Ishikawa (cell line): ENCODE measurements at regions not wholly inside any gene's neighbourhood (a gene's known extent, or its start where the extent isn't known, plus 50 kb on each side); places are given as distances from the start of the nearest gene placed in this dataset.

Source experiments
- CEBPB ChIP-seq: IDR thresholded peaks from 2 replicates; pipeline ENCODE4 v1.6.1; 2012
- CREB1 ChIP-seq: IDR thresholded peaks from 2 replicates; pipeline ENCODE4 v1.6.1; 2012; ENCODE audit warnings: low read depth
- EGR1 ChIP-seq: IDR thresholded peaks from 2 replicates; pipeline ENCODE4 v1.6.1; 2012
- EP300 ChIP-seq: IDR thresholded peaks from 2 replicates; pipeline ENCODE4 v1.6.1; 2012; ENCODE audit warnings: borderline replicate concordance
- FOXM1 ChIP-seq: IDR thresholded peaks from 2 replicates; pipeline ENCODE4 v1.6.1; 2012; ENCODE audit warnings: low read depth, borderline replicate concordance
- MAX ChIP-seq: IDR thresholded peaks from 2 replicates; pipeline ENCODE4 v1.6.1; 2012
- NFIC ChIP-seq: IDR thresholded peaks from 2 replicates; pipeline ENCODE4 v1.6.1; 2012
- RAD21 ChIP-seq: IDR thresholded peaks from 2 replicates; pipeline ENCODE4 v1.6.1; 2012; ENCODE audit warnings: low read depth
- REST ChIP-seq: IDR thresholded peaks from 2 replicates; pipeline ENCODE4 v1.6.1; 2012; ENCODE audit warnings: low read depth, mild to moderate bottlenecking
- TAF1 ChIP-seq: IDR thresholded peaks from 2 replicates; pipeline ENCODE4 v1.6.1; 2012; ENCODE audit warnings: low read depth, mild to moderate bottlenecking
- TCF12 ChIP-seq: IDR thresholded peaks from 2 replicates; pipeline ENCODE4 v1.6.1; 2012; ENCODE audit warnings: low read depth
- TEAD4 ChIP-seq: IDR thresholded peaks from 2 replicates; pipeline ENCODE4 v1.6.1; 2012
- USF1 ChIP-seq: IDR thresholded peaks from 2 replicates; pipeline ENCODE4 v1.6.1; 2012
- YY1 ChIP-seq: IDR thresholded peaks from 2 replicates; pipeline ENCODE4 v1.6.1; 2012; ENCODE audit warnings: low read depth
- ZBTB7A ChIP-seq: IDR thresholded peaks from 2 replicates; pipeline ENCODE4 v1.6.1; 2012; ENCODE audit warnings: low read depth

GRCh38 chr10:125520968-125521367, 162.0 kb downstream of the TEX36 start:
- no peak for TF ChIP-seq USF1
- peak; percentile 41; the same call in 1 of the 2 replicates for TF ChIP-seq TEAD4

- no peak for TF ChIP-seq TEAD4
- TF ChIP-seq TAF1: no peak
- TF ChIP-seq MAX: no peak
- no peak for TF ChIP-seq CREB1
- TF ChIP-seq NFIC: no peak
Measured at GRCh38 chr10:125515571-125515970, 167.4 kb downstream of the TEX36 start.

- TF ChIP-seq NFIC: no peak
- no peak for TF ChIP-seq FOXM1
- TF ChIP-seq TEAD4: no peak
Measured at GRCh38 chr10:125514206-125515162, 168.5 kb downstream of the TEX36 start.

- no peak for TF ChIP-seq MAX
- no peak for TF ChIP-seq USF1
- no peak for TF ChIP-seq ZBTB7A
- no peak for TF ChIP-seq EP300
- TF ChIP-seq YY1: no peak
- no peak for TF ChIP-seq EGR1
- no peak for TF ChIP-seq CREB1
- no peak for TF ChIP-seq TCF12
- no peak for TF ChIP-seq CEBPB
- no peak for TF ChIP-seq REST
- TF ChIP-seq NFIC: no peak
- TF ChIP-seq TAF1: no peak
- no peak for TF ChIP-seq TEAD4
- TF ChIP-seq FOXM1: no peak
- TF ChIP-seq RAD21: no peak
Measured at GRCh38 chr10:125513429-125514182, 169.4 kb downstream of the TEX36 start.

- TF ChIP-seq USF1 (no peak), TEAD4 (no peak), FOXM1 (no peak), CEBPB (no peak), TCF12 (no peak), RAD21 (no peak), MAX (no peak), TAF1 (no peak), EP300 (no peak), CREB1 (no peak), REST (no peak), NFIC (no peak), EGR1 (no peak), YY1 (no peak), ZBTB7A (no peak)
Measured at GRCh38 chr10:125510998-125511397, 172.0 kb downstream of the TEX36 start.
